Esophagus squamous epithelium (tissue), 5 donors: ENCODE measurements at regions not wholly inside any gene's neighbourhood (a gene's known extent, or its start where the extent isn't known, plus 50 kb on each side); places are given as distances from the start of the nearest gene placed in this dataset.

Source experiments
- DNase-seq: peaks from one replicate; lab custom pipeline; 2025; lab: John Stamatoyannopoulos, UW
- H3K27ac ChIP-seq, 4 donors: fragments of 200-600 bp; sonication (generic); one replicate each; pipeline ENCODE4 v1.5.1; 2016 to 2019; ENCODE audit warnings: mild to moderate bottlenecking in 1 of 4
- H3K27me3 ChIP-seq, 4 donors: fragments of 200-600 bp; sonication (generic); 1 replicate in 3 of 4; 2 replicates in 1 of 4; pipeline versions ENCODE4 v1.5.1 to v1.6.0; 2017 to 2021; ENCODE audit warnings: antibody characterized with exemption in 1 of 4
- H3K36me3 ChIP-seq, 3 donors: fragments of 200-600 bp; sonication (generic); one replicate each; pipeline ENCODE4 v1.5.1; 2016 to 2019
- H3K4me1 ChIP-seq, 3 donors: fragments of 200-600 bp; sonication (generic); one replicate each; pipeline ENCODE4 v1.5.1; 2017 to 2019
- H3K4me3 ChIP-seq, 4 donors: fragments of 200-600 bp; sonication (generic); 1 replicate in 3 of 4; 2 replicates in 1 of 4; pipeline ENCODE4 v1.5.1; 2016 to 2019; ENCODE audit warnings: mild to moderate bottlenecking in 2 of 4, moderate library complexity in 1 of 4
- H3K9me3 ChIP-seq, 3 donors: fragments of 200-600 bp; sonication (generic); one replicate each; pipeline ENCODE4 v1.5.1; 2016 to 2019
- POLR2A ChIP-seq, 4 donors: fragments of 450-650 bp; IDR thresholded peaks; one replicate each; pipeline ENCODE4 v1.6.1; 2017; ENCODE audit warnings: antibody characterized with exemption in 4 of 4, mild to moderate bottlenecking in 4 of 4, moderate library complexity in 3 of 4
- WGBS, 2 donors: methylation state at CpG; one replicate each; pipeline ENCODE4 v1.1.5; 2018; 5-methylcytosine and 5-hydroxymethylcytosine counted together
- intact Hi-C: fragments of 100-400 bp; cut with DNase I; formaldehyde crosslinking; loops from one replicate; pipeline ENCODE4 v1.15.0; 2022
- TF ChIP-seq, protein P1 (sequence below), 6 experiments: fragments of 450-650 bp in 4 of 6; fragments of 200-600 bp in 2 of 6; sonication (generic) in 2 of 6; IDR thresholded peaks; one replicate each; pipeline ENCODE4 v1.5.1; 2016 to 2019; ENCODE audit warnings: antibody characterized with exemption in 6 of 6, mild to moderate bottlenecking in 4 of 6, moderate library complexity in 4 of 6
- donor health status: DM: yes; HTN: yes; CAD: no.

- intact Hi-C loops: no loop called here
- peaks cover 0 to 12% (median 0%) of the 10 kb centered on the region in 4 donors for H3K27me3 ChIP-seq
- H3K27ac ChIP-seq: no peak overlapping the region
- no peak for DNase-seq
- no peak for TF ChIP-seq POLR2A (IDR thresholded peaks at IDR 0.05)
- TF ChIP-seq, protein P1, sequence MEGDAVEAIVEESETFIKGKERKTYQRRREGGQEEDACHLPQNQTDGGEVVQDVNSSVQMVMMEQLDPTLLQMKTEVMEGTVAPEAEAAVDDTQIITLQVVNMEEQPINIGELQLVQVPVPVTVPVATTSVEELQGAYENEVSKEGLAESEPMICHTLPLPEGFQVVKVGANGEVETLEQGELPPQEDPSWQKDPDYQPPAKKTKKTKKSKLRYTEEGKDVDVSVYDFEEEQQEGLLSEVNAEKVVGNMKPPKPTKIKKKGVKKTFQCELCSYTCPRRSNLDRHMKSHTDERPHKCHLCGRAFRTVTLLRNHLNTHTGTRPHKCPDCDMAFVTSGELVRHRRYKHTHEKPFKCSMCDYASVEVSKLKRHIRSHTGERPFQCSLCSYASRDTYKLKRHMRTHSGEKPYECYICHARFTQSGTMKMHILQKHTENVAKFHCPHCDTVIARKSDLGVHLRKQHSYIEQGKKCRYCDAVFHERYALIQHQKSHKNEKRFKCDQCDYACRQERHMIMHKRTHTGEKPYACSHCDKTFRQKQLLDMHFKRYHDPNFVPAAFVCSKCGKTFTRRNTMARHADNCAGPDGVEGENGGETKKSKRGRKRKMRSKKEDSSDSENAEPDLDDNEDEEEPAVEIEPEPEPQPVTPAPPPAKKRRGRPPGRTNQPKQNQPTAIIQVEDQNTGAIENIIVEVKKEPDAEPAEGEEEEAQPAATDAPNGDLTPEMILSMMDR (IDR thresholded peaks at IDR 0.05): no peak
- WGBS, 2 donors: 59 to 62% methylated on average over 5 of the region's 5 CpGs
- H3K36me3 ChIP-seq: no peaks in the 10 kb centered on the region
- H3K4me3 ChIP-seq: no peak overlapping the region
- H3K4me1 ChIP-seq: no peaks in the 10 kb centered on the region
- no peaks in the 10 kb centered on the region for H3K9me3 ChIP-seq
These were observed 73.3 kb upstream of the B3GAT1 start for GRCh38 chr11:134485316-134485715.

DNA sequence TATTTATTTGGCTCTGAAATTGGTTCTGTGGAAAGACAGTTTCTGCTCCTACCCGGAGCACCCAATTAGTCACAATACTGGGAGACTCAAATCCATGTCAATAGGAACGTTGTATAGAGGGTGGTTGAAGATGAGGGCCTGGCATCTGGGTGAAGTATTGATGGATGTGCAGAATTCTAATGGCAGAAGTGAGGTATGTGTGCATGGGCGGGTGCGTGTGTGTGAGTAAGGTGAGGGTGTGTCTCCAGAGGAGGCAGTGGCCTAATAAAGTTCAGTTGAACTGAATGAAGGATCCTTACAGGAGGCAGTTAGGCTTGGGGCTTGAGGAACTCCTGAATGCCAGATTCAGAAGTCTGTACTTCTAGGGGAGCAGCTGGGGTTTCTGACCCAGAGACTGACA, 71.8 kb upstream of the B3GAT1 start:
- 62 to 73% methylated on average over 4 of the region's 4 CpGs for WGBS, 2 donors
- intact Hi-C loops: no loop called here
- no peak for DNase-seq

GRCh38 chr11:134483291-134483690, 71.2 kb upstream of the B3GAT1 start:
- no peak overlapping the region for H3K27ac ChIP-seq
- H3K9me3 ChIP-seq: no peaks in the 10 kb centered on the region
- no peak for TF ChIP-seq POLR2A (IDR thresholded peaks at IDR 0.05)
- TF ChIP-seq, protein P1 (IDR thresholded peaks at IDR 0.05): no peak
- peaks cover 0 to 13% (median 0%) of the 10 kb centered on the region in 4 donors for H3K27me3 ChIP-seq
- 79 to 85% methylated on average over 9 to 13 of the region's 14 CpGs for WGBS, 2 donors
- intact Hi-C loops: no loop called here
- no peak for DNase-seq
- H3K4me1 ChIP-seq: no peaks in the 10 kb centered on the region
- H3K36me3 ChIP-seq: no peaks in the 10 kb centered on the region
- H3K4me3 ChIP-seq: no peak overlapping the region

More for the DNA sequence above, 71.8 kb upstream of the B3GAT1 start:
- no peaks in the 10 kb centered on the region for H3K4me1 ChIP-seq
- H3K4me3 ChIP-seq: no peak overlapping the region
- H3K27me3 ChIP-seq: peaks cover 0 to 12% (median 0%) of the 10 kb centered on the region in 4 donors
- H3K27ac ChIP-seq: no peak overlapping the region
- no peaks in the 10 kb centered on the region for H3K9me3 ChIP-seq
- no peaks in the 10 kb centered on the region for H3K36me3 ChIP-seq
- TF ChIP-seq, protein P1 (IDR thresholded peaks at IDR 0.05): no peak
- no peak for TF ChIP-seq POLR2A (IDR thresholded peaks at IDR 0.05)

- H3K27ac ChIP-seq: no peak overlapping the region
- no peak for DNase-seq
These were observed 70.8 kb upstream of the B3GAT1 start for GRCh38 chr11:134482865-134483264.

GRCh38 chr11:134481933-134482527, 70.0 kb upstream of the B3GAT1 start:
- no peak overlapping the region for H3K27ac ChIP-seq
- no peaks in the 10 kb centered on the region for H3K36me3 ChIP-seq
- TF ChIP-seq, protein P1 (IDR thresholded peaks at IDR 0.05): no peak
- TF ChIP-seq POLR2A (IDR thresholded peaks at IDR 0.05): no peak
- H3K9me3 ChIP-seq: no peaks in the 10 kb centered on the region
- no peak overlapping the region for H3K4me3 ChIP-seq
- peaks cover 0 to 23% (median 0%) of the 10 kb centered on the region in 4 donors for H3K27me3 ChIP-seq
- WGBS, 2 donors: 67 to 90% methylated on average over 1 to 3 of the region's 4 CpGs
- DNase-seq: no peak
- intact Hi-C loops: no loop called here
- H3K4me1 ChIP-seq: no peaks in the 10 kb centered on the region

More at GRCh38 chr11:134482865-134483264, 70.8 kb upstream of the B3GAT1 start:
- Histone ChIP-seq H3K27me3 (peaks cover 0 to 18% (median 0%) of the 10 kb centered on the region in 4 donors), H3K36me3 (no peaks in the 10 kb centered on the region), H3K9me3 (no peaks in the 10 kb centered on the region), H3K4me3 (no peak overlapping the region), H3K4me1 (no peaks in the 10 kb centered on the region)
- TF ChIP-seq, protein P1 (IDR thresholded peaks at IDR 0.05): no peak
- TF ChIP-seq POLR2A (IDR thresholded peaks at IDR 0.05): no peak
- intact Hi-C loops: no loop called here
- WGBS, 2 donors: 52 to 64% methylated on average over 2 of the region's 2 CpGs
